ENCODE measurements at regions not wholly inside any gene's neighbourhood (a gene's known extent, or its start where the extent isn't known, plus 50 kb on each side); places are given as distances from the start of the nearest gene placed in this dataset.

DNA sequence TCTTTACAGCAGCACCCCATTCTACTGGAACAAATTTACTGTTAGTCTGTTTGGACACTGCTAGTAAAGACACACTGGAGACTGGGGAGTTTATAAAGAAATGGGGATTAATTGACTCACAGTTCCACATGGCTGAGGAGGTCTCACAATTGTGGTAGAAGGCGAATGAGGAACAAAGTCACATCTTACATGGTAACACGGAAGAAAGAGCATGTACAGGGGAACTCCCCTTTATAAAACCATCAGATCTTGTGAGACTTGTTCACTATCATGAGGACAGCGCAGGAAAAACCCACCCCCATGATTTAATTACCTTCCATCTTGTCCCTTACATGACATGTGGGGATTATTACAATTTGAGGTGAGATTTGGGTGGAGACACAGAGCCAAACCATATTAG, 1204.2 kb downstream of the SLITRK1 start:
- H3K36me3 ChIP-seq (ENCODE audit: control insufficient read depth in 2 of 2, insufficient read depth in 1 of 2, low read length in 2 of 2) = no peaks in the 10 kb centered on the region
- no peak overlapping the region for H3K4me3 ChIP-seq (ENCODE audit: low read depth, low read length)
- no peak overlapping the region for H3K27ac ChIP-seq (ENCODE audit: extremely low read depth, low read depth, low read length)
- H3K9me3 ChIP-seq (ENCODE audit: control insufficient read depth, insufficient read depth, low read depth, low read length) = no peaks in the 10 kb centered on the region
- ChIA-PET CTCF (no interaction called here), POLR2A (no interaction called here)
- H3K4me1 ChIP-seq (ENCODE audit: control insufficient read depth, insufficient read depth, low read length) = no peaks in the 10 kb centered on the region
- TF ChIP-seq ZNF548 (tag by site-specific recombination; IDR thresholded peaks at IDR 0.05) (no peak), ZNF76 (tag by site-specific recombination; IDR thresholded peaks at IDR 0.05; ENCODE audit: borderline replicate concordance, low read depth) (no peak), ZNF626 (tag by site-specific recombination; IDR thresholded peaks at IDR 0.05) (no peak), ZIC2 (tag by site-specific recombination; IDR thresholded peaks at IDR 0.05) (no peak), ZNF350 (tag by site-specific recombination; IDR thresholded peaks at IDR 0.05) (no peak), ZNF701 (tag by site-specific recombination; IDR thresholded peaks at IDR 0.05) (no peak), REPIN1 (tag by site-specific recombination; IDR thresholded peaks at IDR 0.05; ENCODE audit: low read depth) (no peak), GLIS2 (tag by site-specific recombination; IDR thresholded peaks at IDR 0.05) (no peak), ZNF138 (tag by site-specific recombination; IDR thresholded peaks at IDR 0.05; ENCODE audit: borderline replicate concordance) (no peak)
- TF ChIP-seq, protein P1, sequence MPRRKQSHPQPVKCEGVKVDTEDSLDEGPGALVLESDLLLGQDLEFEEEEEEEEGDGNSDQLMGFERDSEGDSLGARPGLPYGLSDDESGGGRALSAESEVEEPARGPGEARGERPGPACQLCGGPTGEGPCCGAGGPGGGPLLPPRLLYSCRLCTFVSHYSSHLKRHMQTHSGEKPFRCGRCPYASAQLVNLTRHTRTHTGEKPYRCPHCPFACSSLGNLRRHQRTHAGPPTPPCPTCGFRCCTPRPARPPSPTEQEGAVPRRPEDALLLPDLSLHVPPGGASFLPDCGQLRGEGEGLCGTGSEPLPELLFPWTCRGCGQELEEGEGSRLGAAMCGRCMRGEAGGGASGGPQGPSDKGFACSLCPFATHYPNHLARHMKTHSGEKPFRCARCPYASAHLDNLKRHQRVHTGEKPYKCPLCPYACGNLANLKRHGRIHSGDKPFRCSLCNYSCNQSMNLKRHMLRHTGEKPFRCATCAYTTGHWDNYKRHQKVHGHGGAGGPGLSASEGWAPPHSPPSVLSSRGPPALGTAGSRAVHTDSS (tag by site-specific recombination; IDR thresholded peaks at IDR 0.05) = no peak
- TF ChIP-seq, protein P2, sequence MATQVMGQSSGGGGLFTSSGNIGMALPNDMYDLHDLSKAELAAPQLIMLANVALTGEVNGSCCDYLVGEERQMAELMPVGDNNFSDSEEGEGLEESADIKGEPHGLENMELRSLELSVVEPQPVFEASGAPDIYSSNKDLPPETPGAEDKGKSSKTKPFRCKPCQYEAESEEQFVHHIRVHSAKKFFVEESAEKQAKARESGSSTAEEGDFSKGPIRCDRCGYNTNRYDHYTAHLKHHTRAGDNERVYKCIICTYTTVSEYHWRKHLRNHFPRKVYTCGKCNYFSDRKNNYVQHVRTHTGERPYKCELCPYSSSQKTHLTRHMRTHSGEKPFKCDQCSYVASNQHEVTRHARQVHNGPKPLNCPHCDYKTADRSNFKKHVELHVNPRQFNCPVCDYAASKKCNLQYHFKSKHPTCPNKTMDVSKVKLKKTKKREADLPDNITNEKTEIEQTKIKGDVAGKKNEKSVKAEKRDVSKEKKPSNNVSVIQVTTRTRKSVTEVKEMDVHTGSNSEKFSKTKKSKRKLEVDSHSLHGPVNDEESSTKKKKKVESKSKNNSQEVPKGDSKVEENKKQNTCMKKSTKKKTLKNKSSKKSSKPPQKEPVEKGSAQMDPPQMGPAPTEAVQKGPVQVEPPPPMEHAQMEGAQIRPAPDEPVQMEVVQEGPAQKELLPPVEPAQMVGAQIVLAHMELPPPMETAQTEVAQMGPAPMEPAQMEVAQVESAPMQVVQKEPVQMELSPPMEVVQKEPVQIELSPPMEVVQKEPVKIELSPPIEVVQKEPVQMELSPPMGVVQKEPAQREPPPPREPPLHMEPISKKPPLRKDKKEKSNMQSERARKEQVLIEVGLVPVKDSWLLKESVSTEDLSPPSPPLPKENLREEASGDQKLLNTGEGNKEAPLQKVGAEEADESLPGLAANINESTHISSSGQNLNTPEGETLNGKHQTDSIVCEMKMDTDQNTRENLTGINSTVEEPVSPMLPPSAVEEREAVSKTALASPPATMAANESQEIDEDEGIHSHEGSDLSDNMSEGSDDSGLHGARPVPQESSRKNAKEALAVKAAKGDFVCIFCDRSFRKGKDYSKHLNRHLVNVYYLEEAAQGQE (tag by site-specific recombination; IDR thresholded peaks at IDR 0.05) = no peak

DNA sequence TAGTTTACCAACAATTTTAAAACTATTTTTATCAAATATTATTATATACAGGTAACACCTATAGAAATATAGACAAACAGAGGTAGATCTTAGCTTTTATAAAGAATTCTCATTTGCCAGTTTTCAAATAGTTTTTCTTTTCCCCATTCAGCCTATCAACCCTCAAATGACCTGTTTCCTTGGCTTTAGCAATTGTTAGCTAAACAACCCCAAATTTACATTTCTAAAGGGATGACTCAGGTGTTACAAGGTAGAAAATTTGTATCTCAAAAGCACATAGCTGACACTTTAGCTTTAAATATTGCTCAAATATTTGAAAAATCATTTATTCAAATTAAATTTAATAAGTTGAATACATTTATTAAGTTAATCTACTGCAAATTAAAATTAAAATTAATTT, 1207.2 kb downstream of the SLITRK1 start:
- ChIA-PET POLR2A (no interaction called here), CTCF (no interaction called here)
- Histone ChIP-seq H3K27ac (ENCODE audit: extremely low read depth, low read depth, low read length) (no peak overlapping the region), H3K9me3 (ENCODE audit: control insufficient read depth, insufficient read depth, low read depth, low read length) (no peaks in the 10 kb centered on the region), H3K4me1 (ENCODE audit: control insufficient read depth, insufficient read depth, low read length) (no peaks in the 10 kb centered on the region), H3K4me3 (ENCODE audit: low read depth, low read length) (no peak overlapping the region), H3K36me3 (ENCODE audit: control insufficient read depth in 2 of 2, insufficient read depth in 1 of 2, low read length in 2 of 2) (no peaks in the 10 kb centered on the region)
- no peak for TF ChIP-seq ZNF555 (tag by site-specific recombination; conservative IDR thresholded peaks at IDR 0.05)
- TF ChIP-seq, protein P3, sequence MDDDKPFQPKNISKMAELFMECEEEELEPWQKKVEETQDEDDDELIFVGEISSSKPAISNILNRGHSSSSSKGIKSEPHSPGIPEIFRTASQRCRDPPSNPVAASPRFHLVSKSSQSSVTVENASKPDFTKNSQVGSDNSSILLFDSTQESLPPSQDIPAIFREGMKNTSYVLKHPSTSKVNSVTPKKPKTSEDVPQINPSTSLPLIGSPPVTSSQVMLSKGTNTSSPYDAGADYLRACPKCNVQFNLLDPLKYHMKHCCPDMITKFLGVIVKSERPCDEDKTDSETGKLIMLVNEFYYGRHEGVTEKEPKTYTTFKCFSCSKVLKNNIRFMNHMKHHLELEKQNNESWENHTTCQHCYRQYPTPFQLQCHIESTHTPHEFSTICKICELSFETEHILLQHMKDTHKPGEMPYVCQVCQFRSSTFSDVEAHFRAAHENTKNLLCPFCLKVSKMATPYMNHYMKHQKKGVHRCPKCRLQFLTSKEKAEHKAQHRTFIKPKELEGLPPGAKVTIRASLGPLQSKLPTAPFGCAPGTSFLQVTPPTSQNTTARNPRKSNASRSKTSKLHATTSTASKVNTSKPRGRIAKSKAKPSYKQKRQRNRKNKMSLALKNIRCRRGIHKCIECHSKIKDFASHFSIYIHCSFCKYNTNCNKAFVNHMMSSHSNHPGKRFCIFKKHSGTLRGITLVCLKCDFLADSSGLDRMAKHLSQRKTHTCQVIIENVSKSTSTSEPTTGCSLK (tag by site-specific recombination; IDR thresholded peaks at IDR 0.05) = no peak
- TF ChIP-seq, protein P4, sequence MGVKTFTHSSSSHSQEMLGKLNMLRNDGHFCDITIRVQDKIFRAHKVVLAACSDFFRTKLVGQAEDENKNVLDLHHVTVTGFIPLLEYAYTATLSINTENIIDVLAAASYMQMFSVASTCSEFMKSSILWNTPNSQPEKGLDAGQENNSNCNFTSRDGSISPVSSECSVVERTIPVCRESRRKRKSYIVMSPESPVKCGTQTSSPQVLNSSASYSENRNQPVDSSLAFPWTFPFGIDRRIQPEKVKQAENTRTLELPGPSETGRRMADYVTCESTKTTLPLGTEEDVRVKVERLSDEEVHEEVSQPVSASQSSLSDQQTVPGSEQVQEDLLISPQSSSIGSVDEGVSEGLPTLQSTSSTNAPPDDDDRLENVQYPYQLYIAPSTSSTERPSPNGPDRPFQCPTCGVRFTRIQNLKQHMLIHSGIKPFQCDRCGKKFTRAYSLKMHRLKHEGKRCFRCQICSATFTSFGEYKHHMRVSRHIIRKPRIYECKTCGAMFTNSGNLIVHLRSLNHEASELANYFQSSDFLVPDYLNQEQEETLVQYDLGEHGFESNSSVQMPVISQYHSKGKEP (tag by site-specific recombination; IDR thresholded peaks at IDR 0.05) = no peak
- no peak for TF ChIP-seq ZNF266 (tag by site-specific recombination; IDR thresholded peaks at IDR 0.05; ENCODE audit: low read depth)
- TF ChIP-seq, protein P5, sequence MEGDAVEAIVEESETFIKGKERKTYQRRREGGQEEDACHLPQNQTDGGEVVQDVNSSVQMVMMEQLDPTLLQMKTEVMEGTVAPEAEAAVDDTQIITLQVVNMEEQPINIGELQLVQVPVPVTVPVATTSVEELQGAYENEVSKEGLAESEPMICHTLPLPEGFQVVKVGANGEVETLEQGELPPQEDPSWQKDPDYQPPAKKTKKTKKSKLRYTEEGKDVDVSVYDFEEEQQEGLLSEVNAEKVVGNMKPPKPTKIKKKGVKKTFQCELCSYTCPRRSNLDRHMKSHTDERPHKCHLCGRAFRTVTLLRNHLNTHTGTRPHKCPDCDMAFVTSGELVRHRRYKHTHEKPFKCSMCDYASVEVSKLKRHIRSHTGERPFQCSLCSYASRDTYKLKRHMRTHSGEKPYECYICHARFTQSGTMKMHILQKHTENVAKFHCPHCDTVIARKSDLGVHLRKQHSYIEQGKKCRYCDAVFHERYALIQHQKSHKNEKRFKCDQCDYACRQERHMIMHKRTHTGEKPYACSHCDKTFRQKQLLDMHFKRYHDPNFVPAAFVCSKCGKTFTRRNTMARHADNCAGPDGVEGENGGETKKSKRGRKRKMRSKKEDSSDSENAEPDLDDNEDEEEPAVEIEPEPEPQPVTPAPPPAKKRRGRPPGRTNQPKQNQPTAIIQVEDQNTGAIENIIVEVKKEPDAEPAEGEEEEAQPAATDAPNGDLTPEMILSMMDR (tag by site-specific recombination; IDR thresholded peaks at IDR 0.05) = no peak
